ENCODE measurements at regions not wholly inside any gene's neighbourhood (a gene's known extent, or its start where the extent isn't known, plus 50 kb on each side); places are given as distances from the start of the nearest gene placed in this dataset.
"Not testable (repeated sequence)": the region's sequence is repeated elsewhere in the genome, so short reads cannot be mapped to it uniquely, and the experiment has no call there.

DNA sequence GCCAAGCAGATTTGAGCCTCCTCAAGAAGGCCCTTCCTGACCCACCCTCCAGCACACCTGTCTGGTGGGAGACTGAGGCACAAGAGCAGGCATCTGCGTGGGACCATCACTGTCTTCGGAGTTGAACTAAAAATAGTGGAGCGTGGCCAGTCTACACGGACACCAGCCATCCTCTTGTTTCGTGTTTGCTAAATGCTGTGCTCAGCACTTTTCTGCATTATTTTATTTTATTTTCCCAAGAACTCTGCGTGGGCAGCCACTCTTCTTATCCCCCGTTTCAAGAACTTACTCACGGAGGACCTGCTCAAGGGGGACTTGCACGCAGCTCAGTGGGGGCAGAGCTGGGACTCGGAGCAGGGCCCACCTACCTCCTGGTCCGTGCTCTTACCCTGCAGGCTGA is 60.8 kb downstream of the SOCS3 start:
- H3K36me3 ChIP-seq (replicated peaks) = no peaks in the 10 kb centered on the region
- in situ Hi-C loops (cut with HindIII; ENCODE audit: low pct_ligation_motif_present, low sequenced_read_pairs) = no loop called here
- H3K27me3 ChIP-seq (replicated peaks) = no peaks in the 10 kb centered on the region
- TF ChIP-seq, protein P1, sequence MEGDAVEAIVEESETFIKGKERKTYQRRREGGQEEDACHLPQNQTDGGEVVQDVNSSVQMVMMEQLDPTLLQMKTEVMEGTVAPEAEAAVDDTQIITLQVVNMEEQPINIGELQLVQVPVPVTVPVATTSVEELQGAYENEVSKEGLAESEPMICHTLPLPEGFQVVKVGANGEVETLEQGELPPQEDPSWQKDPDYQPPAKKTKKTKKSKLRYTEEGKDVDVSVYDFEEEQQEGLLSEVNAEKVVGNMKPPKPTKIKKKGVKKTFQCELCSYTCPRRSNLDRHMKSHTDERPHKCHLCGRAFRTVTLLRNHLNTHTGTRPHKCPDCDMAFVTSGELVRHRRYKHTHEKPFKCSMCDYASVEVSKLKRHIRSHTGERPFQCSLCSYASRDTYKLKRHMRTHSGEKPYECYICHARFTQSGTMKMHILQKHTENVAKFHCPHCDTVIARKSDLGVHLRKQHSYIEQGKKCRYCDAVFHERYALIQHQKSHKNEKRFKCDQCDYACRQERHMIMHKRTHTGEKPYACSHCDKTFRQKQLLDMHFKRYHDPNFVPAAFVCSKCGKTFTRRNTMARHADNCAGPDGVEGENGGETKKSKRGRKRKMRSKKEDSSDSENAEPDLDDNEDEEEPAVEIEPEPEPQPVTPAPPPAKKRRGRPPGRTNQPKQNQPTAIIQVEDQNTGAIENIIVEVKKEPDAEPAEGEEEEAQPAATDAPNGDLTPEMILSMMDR (IDR thresholded peaks at IDR 0.05; ENCODE audit: low read depth, low read length, missing control alignments) = no peak
- H3K4me3 ChIP-seq (ENCODE audit: low read depth, low read length) = no peak overlapping the region
- DNase-seq = no peak
- no peak overlapping the region for H3K27ac ChIP-seq

DNA sequence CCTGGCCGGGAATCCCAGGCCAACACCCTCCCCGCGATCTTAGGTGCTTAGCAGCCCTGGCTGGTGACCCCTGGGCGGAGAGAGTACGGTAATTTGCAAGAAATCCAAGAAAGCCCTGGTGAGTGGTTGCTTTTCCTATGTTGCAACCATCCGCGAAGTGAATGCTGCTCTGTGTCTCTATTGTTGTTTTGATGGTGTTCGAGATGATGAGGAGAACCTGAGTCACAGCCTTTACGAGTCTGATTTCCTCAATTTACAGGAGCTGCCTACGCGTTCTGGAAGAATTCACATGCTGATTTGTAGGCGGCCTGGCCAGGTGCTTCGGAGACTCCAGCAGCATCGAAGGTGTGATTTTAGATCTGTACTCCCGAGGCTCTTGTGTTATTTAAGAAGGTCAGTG is 63.3 kb downstream of the TMEM235 start:
- TF ChIP-seq, protein P1 (IDR thresholded peaks at IDR 0.05; ENCODE audit: low read depth, low read length, missing control alignments) = no peak
- DNase-seq = peak; percentile 48
- no peak overlapping the region for H3K4me3 ChIP-seq (ENCODE audit: low read depth, low read length)
- H3K27ac ChIP-seq = no peak overlapping the region
- no peaks in the 10 kb centered on the region for H3K27me3 ChIP-seq (replicated peaks)
- no peaks in the 10 kb centered on the region for H3K36me3 ChIP-seq (replicated peaks)
- in situ Hi-C loops (cut with HindIII; ENCODE audit: low pct_ligation_motif_present, low sequenced_read_pairs) = no loop called here

DNA sequence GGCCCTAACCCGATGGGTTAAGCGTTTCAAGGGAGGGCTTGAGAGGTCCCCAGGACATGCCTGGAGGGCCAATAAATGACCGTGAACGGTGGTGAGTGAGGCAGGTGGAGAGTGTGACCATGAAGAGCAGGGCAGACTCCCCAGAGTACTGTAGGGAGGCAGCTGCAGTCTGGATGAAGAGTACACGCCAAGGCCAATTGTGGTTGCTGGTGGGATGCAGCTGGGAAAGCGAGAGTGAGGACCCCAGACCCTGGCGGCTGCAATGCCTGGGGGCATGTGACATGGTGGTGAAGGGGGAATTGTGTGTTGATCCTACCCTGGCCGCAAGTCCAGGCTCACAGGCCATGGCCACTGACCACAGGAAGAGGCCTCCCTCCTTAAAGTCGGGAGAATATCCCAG is 62.9 kb downstream of the TMEM235 start:
- no peak overlapping the region for H3K27ac ChIP-seq

DNA sequence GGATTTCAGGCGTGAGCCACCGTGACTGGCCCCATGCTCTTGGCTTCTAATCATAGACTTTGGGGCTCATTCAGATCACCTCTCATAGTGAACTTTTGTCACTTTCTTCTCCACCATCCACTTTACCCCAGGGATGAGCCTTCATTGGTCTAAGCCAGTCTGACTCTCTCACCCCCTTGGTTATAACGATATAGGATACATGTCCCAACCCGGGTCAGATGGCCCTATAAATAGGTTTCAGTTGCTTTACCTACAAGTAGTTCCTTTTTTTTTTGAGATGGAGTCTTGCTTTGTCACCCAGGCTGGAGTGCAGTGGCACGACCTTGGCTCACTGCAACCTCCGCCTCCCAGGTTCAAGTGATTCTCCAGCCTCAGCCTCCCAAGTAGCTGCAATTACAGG is 61.7 kb downstream of the TMEM235 start:
- DNase-seq; H3K4me3 ChIP-seq (ENCODE audit: low read depth, low read length); in situ Hi-C loops (cut with HindIII; ENCODE audit: low pct_ligation_motif_present, low sequenced_read_pairs): not testable (repeated sequence)

More for the DNA sequence above, 62.9 kb downstream of the TMEM235 start:
- Histone ChIP-seq H3K36me3 (replicated peaks) (no peaks in the 10 kb centered on the region), H3K4me3 (ENCODE audit: low read depth, low read length) (no peak overlapping the region), H3K27me3 (replicated peaks) (no peaks in the 10 kb centered on the region)
- DNase-seq = no peak
- in situ Hi-C loops (cut with HindIII; ENCODE audit: low pct_ligation_motif_present, low sequenced_read_pairs) = no loop called here
- TF ChIP-seq, protein P1 (IDR thresholded peaks at IDR 0.05; ENCODE audit: low read depth, low read length, missing control alignments) = no peak

DNA sequence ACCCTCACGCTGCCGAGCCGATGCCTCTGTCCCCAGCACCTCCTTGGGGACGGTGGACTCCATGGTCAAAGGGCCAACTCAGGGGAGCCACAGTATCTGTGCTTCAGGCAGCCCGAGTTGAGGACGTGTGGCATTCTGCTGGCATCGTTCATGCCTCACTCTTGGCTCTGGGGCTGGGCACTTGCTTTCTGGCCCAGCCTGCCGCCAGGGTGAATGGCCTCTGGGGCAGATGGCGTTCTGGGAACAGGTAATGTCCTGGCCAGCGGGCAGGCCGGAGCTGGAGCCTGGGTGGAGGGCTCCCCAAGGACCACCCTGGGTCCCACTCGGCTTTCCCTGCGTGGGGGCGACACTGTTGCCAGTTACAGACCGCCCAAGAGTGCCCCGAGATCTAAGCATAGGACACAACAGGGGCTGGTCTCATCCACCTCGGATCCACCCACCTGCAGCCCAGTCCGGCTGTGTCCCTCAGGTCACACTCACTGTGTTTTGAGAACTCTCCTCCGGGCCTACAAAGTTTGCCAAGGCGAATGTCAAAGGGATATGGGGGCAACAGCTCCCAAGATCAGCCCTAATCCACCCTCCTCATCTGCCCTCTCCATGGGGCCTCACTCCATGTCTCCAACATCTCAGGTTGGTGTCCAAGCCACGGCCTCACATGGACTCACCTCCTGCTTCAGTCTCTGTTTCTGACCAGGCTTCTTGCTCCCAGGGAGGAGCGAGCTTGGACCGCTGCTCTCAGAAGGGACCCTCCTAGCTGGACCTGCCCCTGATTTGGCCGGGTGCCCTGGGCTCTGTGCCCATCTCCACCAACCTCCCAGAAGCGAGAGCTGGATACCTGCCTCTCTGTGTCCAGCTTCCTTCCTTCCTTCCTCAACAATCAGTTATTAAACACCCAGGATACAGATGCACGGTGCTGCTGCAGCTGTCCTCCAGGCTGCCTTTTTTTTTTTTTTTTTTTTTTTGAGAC is 60.8 kb downstream of the TMEM235 start:
- H3K27ac ChIP-seq = no peak overlapping the region
- TF ChIP-seq, protein P1 (IDR thresholded peaks at IDR 0.05; ENCODE audit: low read depth, low read length, missing control alignments) = no peak
- H3K27me3 ChIP-seq (replicated peaks) = no peaks in the 10 kb centered on the region
- no peaks in the 10 kb centered on the region for H3K36me3 ChIP-seq (replicated peaks)
- H3K4me3 ChIP-seq (ENCODE audit: low read depth, low read length) = no peak overlapping the region
- in situ Hi-C loops (cut with HindIII; ENCODE audit: low pct_ligation_motif_present, low sequenced_read_pairs) = no loop called here
- no peak for DNase-seq

More for the DNA sequence above, 61.7 kb downstream of the TMEM235 start:
- H3K27me3 ChIP-seq (replicated peaks); H3K27ac ChIP-seq; H3K36me3 ChIP-seq (replicated peaks): not testable (repeated sequence)

DNA sequence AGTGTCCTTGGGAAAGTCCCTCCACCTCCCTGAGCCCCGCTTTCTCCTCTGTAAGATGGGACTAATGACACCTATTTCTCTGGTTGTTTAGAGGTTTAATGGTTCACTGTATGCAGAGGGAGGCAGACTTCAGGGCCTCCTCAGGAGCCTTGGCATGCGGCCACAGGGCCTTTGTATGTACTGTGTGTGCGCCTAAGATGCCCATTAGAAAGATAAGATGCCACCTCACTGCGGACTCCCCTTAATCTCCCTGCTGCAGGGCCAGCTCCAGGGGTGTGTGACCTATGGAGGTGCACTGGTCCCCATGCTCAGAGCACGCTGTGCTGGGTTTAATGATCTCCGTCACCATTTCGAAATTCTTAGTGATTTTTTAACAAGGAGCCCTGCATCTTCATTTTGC is 59.3 kb downstream of the TMEM235 start:
- DNase-seq = no peak
- in situ Hi-C loops (cut with HindIII; ENCODE audit: low pct_ligation_motif_present, low sequenced_read_pairs) = no loop called here
- Histone ChIP-seq H3K27ac (no peak overlapping the region), H3K36me3 (replicated peaks) (no peaks in the 10 kb centered on the region), H3K4me3 (ENCODE audit: low read depth, low read length) (no peak overlapping the region), H3K27me3 (replicated peaks) (no peaks in the 10 kb centered on the region)
- TF ChIP-seq, protein P1 (IDR thresholded peaks at IDR 0.05; ENCODE audit: low read depth, low read length, missing control alignments) = no peak

Measured in brain microvascular endothelial cell (primary cell).